Fibroblast of upper back skin (primary cell): ENCODE measurements at regions not wholly inside any gene's neighbourhood (a gene's known extent, or its start where the extent isn't known, plus 50 kb on each side); places are given as distances from the start of the nearest gene placed in this dataset.

Experiments
- DNase-seq: peaks from one replicate; pipeline ENCODE4 v3.0.0-alpha.2; 2013

GRCh38 chrX:10086676-10087075 is 70.1 kb upstream of the CLCN4 start:
- no peak for DNase-seq

- DNase-seq = no peak
Observed at GRCh38 chrX:10087391-10087790, 69.4 kb upstream of the CLCN4 start.

- DNase-seq = no peak
Observed at GRCh38 chrX:10089378-10089795, 67.4 kb upstream of the CLCN4 start.

- DNase-seq = no peak
Observed at GRCh38 chrX:10090319-10090718, 66.5 kb upstream of the CLCN4 start.

- DNase-seq = no peak
Observed at GRCh38 chrX:10095246-10095645, 61.5 kb upstream of the CLCN4 start.

- DNase-seq = no peak
Observed at GRCh38 chrX:10095698-10096432, 60.9 kb upstream of the CLCN4 start.

- DNase-seq = peak; percentile 45
Observed at GRCh38 chrX:10098270-10098713, 58.5 kb upstream of the CLCN4 start.

GRCh38 chrX:10099411-10099810 is 57.4 kb upstream of the CLCN4 start:
- no peak for DNase-seq

GRCh38 chrX:10101269-10101668 is 55.5 kb upstream of the CLCN4 start:
- DNase-seq = no peak

GRCh38 chrX:10102046-10102704 is 54.6 kb upstream of the CLCN4 start:
- DNase-seq = no peak

GRCh38 chrX:10103023-10103422 is 53.8 kb upstream of the CLCN4 start:
- DNase-seq = peak; percentile 78

- DNase-seq = no peak
Observed at GRCh38 chrX:10104958-10105658, 51.7 kb upstream of the CLCN4 start.

GRCh38 chrX:10106806-10107205 is 50.0 kb upstream of the CLCN4 start:
- DNase-seq = no peak
